PC-9 (cell line): ENCODE measurements at regions not wholly inside any gene's neighbourhood (a gene's known extent, or its start where the extent isn't known, plus 50 kb on each side); places are given as distances from the start of the nearest gene placed in this dataset.

Experiments
- CTCF ChIP-seq: fragments of 200-600 bp; sonication (generic); conservative IDR thresholded peaks from 2 replicates; pipeline ENCODE4 v1.6.1; 2017; ENCODE audit warnings: mixed run types, antibody characterized with exemption, mild to moderate bottlenecking, moderate library complexity
- EZH2 ChIP-seq: fragments of 200-600 bp; sonication (generic); IDR thresholded peaks from 2 replicates; pipeline ENCODE4 v1.8.0; 2017; ENCODE audit warnings: antibody characterized with exemption, low read depth

GRCh38 chr11:42239188-42239587, 779.7 kb upstream of the LRRC4C start:
- TF ChIP-seq CTCF: no peak
- TF ChIP-seq EZH2: no peak
